Esophagus squamous epithelium (tissue), 5 donors: ENCODE measurements at regions not wholly inside any gene's neighbourhood (a gene's known extent, or its start where the extent isn't known, plus 50 kb on each side); places are given as distances from the start of the nearest gene placed in this dataset.

Experiments
- DNase-seq: peaks from one replicate; lab custom pipeline; 2025; lab: John Stamatoyannopoulos, UW
- H3K27ac ChIP-seq, 4 donors: fragments of 200-600 bp; sonication (generic); one replicate each; pipeline ENCODE4 v1.5.1; 2016 to 2019; ENCODE audit warnings: mild to moderate bottlenecking in 1 of 4
- H3K27me3 ChIP-seq, 4 donors: fragments of 200-600 bp; sonication (generic); 1 replicate in 3 of 4; 2 replicates in 1 of 4; pipeline versions ENCODE4 v1.5.1 to v1.6.0; 2017 to 2021; ENCODE audit warnings: antibody characterized with exemption in 1 of 4
- H3K36me3 ChIP-seq, 3 donors: fragments of 200-600 bp; sonication (generic); one replicate each; pipeline ENCODE4 v1.5.1; 2016 to 2019
- H3K4me1 ChIP-seq, 3 donors: fragments of 200-600 bp; sonication (generic); one replicate each; pipeline ENCODE4 v1.5.1; 2017 to 2019
- H3K4me3 ChIP-seq, 4 donors: fragments of 200-600 bp; sonication (generic); 1 replicate in 3 of 4; 2 replicates in 1 of 4; pipeline ENCODE4 v1.5.1; 2016 to 2019; ENCODE audit warnings: mild to moderate bottlenecking in 2 of 4, moderate library complexity in 1 of 4
- H3K9me3 ChIP-seq, 3 donors: fragments of 200-600 bp; sonication (generic); one replicate each; pipeline ENCODE4 v1.5.1; 2016 to 2019
- POLR2A ChIP-seq, 4 donors: fragments of 450-650 bp; IDR thresholded peaks; one replicate each; pipeline ENCODE4 v1.6.1; 2017; ENCODE audit warnings: antibody characterized with exemption in 4 of 4, mild to moderate bottlenecking in 4 of 4, moderate library complexity in 3 of 4
- WGBS, 2 donors: methylation state at CpG; one replicate each; pipeline ENCODE4 v1.1.5; 2018; 5-methylcytosine and 5-hydroxymethylcytosine counted together
- intact Hi-C: fragments of 100-400 bp; cut with DNase I; formaldehyde crosslinking; loops from one replicate; pipeline ENCODE4 v1.15.0; 2022
- TF ChIP-seq, protein P1 (sequence below), 6 experiments: fragments of 450-650 bp in 4 of 6; fragments of 200-600 bp in 2 of 6; sonication (generic) in 2 of 6; IDR thresholded peaks; one replicate each; pipeline ENCODE4 v1.5.1; 2016 to 2019; ENCODE audit warnings: antibody characterized with exemption in 6 of 6, mild to moderate bottlenecking in 4 of 6, moderate library complexity in 4 of 6
- donor health status: DM: yes; HTN: yes; CAD: no.

DNA sequence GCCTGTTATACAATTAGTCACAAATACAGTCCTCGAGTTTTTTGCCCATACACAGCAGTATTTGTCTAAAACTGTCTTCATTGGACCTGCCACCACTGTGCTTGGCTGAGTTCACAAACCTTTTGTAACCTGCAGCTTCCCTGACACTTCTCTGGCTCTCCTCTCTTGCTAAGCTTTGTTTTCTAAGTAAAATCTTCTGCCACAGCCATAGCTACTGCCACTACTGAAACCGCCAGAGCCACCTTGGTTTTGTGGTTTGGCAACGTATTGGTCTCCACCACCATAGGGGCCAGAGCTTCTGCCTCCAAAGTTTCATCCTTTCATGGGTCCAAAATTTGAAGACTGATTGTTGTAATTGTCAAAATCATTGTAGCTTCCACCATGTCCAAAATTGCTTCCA is 668.2 kb upstream of the BRINP3 start:
- Histone ChIP-seq H3K4me3 (no peak overlapping the region), H3K27ac (no peak overlapping the region), H3K36me3 (no peaks in the 10 kb centered on the region), H3K4me1 (no peaks in the 10 kb centered on the region), H3K9me3 (peaks cover 0 to 3% (median 0%) of the 10 kb centered on the region in 3 donors), H3K27me3 (no peaks in the 10 kb centered on the region)
- no peak for DNase-seq
- WGBS, 2 donors: 62 to 63% methylated on average over 3 of the region's 3 CpGs
- TF ChIP-seq, protein P1, sequence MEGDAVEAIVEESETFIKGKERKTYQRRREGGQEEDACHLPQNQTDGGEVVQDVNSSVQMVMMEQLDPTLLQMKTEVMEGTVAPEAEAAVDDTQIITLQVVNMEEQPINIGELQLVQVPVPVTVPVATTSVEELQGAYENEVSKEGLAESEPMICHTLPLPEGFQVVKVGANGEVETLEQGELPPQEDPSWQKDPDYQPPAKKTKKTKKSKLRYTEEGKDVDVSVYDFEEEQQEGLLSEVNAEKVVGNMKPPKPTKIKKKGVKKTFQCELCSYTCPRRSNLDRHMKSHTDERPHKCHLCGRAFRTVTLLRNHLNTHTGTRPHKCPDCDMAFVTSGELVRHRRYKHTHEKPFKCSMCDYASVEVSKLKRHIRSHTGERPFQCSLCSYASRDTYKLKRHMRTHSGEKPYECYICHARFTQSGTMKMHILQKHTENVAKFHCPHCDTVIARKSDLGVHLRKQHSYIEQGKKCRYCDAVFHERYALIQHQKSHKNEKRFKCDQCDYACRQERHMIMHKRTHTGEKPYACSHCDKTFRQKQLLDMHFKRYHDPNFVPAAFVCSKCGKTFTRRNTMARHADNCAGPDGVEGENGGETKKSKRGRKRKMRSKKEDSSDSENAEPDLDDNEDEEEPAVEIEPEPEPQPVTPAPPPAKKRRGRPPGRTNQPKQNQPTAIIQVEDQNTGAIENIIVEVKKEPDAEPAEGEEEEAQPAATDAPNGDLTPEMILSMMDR (IDR thresholded peaks at IDR 0.05): no peak
- no peak for TF ChIP-seq POLR2A (IDR thresholded peaks at IDR 0.05)
- intact Hi-C loops: no loop called here

GRCh38 chr1:191151321-191151807 is 673.7 kb upstream of the BRINP3 start:
- no peaks in the 10 kb centered on the region for H3K36me3 ChIP-seq
- 65% methylated on average over 2 of the region's 39 CpGs; no CpG with 5 or more reads in 1 of the 2 donors for WGBS, 2 donors
- no peak for DNase-seq
- no peak overlapping the region for H3K4me3 ChIP-seq
- TF ChIP-seq, protein P1 (IDR thresholded peaks at IDR 0.05): no peak
- no peak for TF ChIP-seq POLR2A (IDR thresholded peaks at IDR 0.05)
- peaks cover 0 to 12% (median 3%) of the 10 kb centered on the region in 3 donors for H3K9me3 ChIP-seq
- intact Hi-C loops: no loop called here
- no peak overlapping the region for H3K27ac ChIP-seq
- H3K27me3 ChIP-seq: no peaks in the 10 kb centered on the region
- no peaks in the 10 kb centered on the region for H3K4me1 ChIP-seq

GRCh38 chr1:191152776-191153175 is 675.1 kb upstream of the BRINP3 start:
- H3K9me3 ChIP-seq: peaks cover 0 to 12% (median 3%) of the 10 kb centered on the region in 3 donors
- TF ChIP-seq, protein P1 (IDR thresholded peaks at IDR 0.05): no peak
- no peak for TF ChIP-seq POLR2A (IDR thresholded peaks at IDR 0.05)
- H3K36me3 ChIP-seq: no peaks in the 10 kb centered on the region
- WGBS, 2 donors: 52 to 57% methylated on average over 4 of the region's 4 CpGs
- intact Hi-C loops: no loop called here
- no peaks in the 10 kb centered on the region for H3K4me1 ChIP-seq
- H3K27me3 ChIP-seq: no peaks in the 10 kb centered on the region
- no peak overlapping the region for H3K27ac ChIP-seq
- no peak overlapping the region for H3K4me3 ChIP-seq
- no peak for DNase-seq

DNA sequence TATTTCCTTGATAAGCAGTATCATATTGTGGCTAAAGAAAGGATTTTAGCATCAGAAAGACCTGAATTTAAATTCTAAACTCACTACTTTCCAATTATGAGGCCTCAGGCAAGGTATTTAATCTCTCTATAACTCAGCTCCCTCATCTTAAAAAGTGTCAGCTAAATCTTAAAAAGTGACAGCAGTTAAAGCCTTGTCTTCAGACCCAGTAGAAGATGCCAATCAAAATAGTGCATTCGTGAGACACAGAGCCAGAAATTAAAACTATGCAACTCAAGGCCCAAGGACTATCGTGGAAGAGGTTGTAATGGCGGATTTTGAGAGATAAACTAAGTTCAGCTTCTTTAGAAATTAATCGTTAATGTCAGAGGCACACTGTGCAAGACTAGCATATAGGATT is 677.5 kb upstream of the BRINP3 start:
- H3K27ac ChIP-seq: no peak overlapping the region
- no peaks in the 10 kb centered on the region for H3K36me3 ChIP-seq
- H3K4me3 ChIP-seq: no peak overlapping the region
- TF ChIP-seq, protein P1 (IDR thresholded peaks at IDR 0.05): no peak
- TF ChIP-seq POLR2A (IDR thresholded peaks at IDR 0.05): no peak
- H3K9me3 ChIP-seq: peaks cover 0 to 12% (median 8%) of the 10 kb centered on the region in 3 donors
- DNase-seq: no peak
- intact Hi-C loops: no loop called here
- H3K27me3 ChIP-seq: no peaks in the 10 kb centered on the region
- no peaks in the 10 kb centered on the region for H3K4me1 ChIP-seq
- WGBS, 2 donors: 47 to 52% methylated on average over 4 of the region's 4 CpGs

- 87 to 96% methylated on average over 5 of the region's 5 CpGs for WGBS, 2 donors
- no peak for TF ChIP-seq POLR2A (IDR thresholded peaks at IDR 0.05)
- TF ChIP-seq, protein P1 (IDR thresholded peaks at IDR 0.05): no peak
- intact Hi-C loops: no loop called here
- Histone ChIP-seq H3K9me3 (peaks cover 0 to 5% (median 0%) of the 10 kb centered on the region in 3 donors), H3K4me1 (no peaks in the 10 kb centered on the region), H3K4me3 (no peak overlapping the region), H3K36me3 (no peaks in the 10 kb centered on the region), H3K27ac (no peak overlapping the region), H3K27me3 (no peaks in the 10 kb centered on the region)
- no peak for DNase-seq
These were observed 683.2 kb upstream of the BRINP3 start for GRCh38 chr1:191160837-191161236.
